ENCODE measurements at regions not wholly inside any gene's neighbourhood (a gene's known extent, or its start where the extent isn't known, plus 50 kb on each side); places are given as distances from the start of the nearest gene placed in this dataset.

DNA sequence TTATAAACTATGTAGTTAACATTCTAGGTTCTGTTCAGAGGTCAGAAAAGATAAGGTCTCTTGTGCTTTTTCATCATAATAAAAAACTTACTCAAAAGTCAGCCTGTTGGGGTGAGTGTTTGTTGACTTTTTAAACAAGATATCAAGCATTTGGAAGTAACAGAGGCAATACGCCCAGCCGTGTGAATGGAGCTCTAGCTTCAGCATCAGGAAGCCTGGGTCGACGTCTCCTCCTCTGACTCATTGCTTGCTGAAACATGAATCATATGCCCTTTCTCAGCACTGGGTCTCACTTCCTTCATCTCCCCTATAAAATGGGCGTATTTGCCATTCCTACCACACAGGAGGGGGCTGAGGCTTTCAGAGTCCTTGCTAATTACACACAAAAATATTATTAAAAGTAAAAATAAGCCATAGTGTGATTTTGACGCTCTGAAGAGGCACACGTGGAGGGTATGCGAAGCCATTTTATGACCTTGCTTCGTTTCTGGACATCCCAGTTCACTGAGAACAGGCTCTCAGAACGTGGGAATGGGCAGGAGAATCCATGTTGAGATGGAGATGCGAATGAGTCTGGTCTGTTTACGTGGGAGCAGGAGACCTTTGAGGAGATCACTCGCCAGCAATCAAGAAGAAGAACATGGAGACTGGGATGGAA, 220.8 kb upstream of the TPRG1 start:
- peak overlapping the region; percentile 92 for H3K9ac ChIP-seq (ENCODE audit: low read depth, low read length)

DNA sequence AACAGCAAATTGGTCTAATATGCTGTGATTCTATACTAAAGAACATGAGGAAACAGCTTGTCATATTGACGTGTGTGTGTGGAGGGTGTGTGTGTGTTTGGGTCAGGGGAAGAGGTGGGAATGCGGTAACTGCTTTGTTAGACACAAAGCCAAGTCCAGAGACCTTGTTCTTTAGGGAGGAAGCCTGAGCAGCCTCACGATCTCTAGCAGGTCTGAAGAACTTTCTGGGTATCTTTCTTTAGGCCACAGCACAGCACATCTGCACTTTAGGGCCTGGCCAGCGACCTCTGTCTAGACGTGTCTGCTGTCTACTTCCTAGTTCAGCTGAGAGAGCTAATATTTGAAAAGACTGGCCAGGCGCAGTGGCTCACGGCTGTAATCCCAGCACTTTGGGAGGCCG, 220.0 kb upstream of the TPRG1 start:
- H3K4me2 ChIP-seq (ENCODE audit: low read length), result no peak overlapping the region
- H3K9me3 ChIP-seq (replicated peaks; ENCODE audit: low read length), result no peaks in the 10 kb centered on the region
- no peak overlapping the region for H3K4me3 ChIP-seq (ENCODE audit: low read length)
- H3K9ac ChIP-seq (ENCODE audit: low read depth, low read length), result peak overlapping the region; percentile 48
- peaks cover 56% of the 10 kb centered on the region for H3K4me1 ChIP-seq (ENCODE audit: control insufficient read depth, insufficient read depth, low read length)
- H3K36me3 ChIP-seq (ENCODE audit: insufficient read depth, low read length), result no peaks in the 10 kb centered on the region
- no peaks in the 10 kb centered on the region for H3K27me3 ChIP-seq (ENCODE audit: control insufficient read depth, insufficient read depth, low read length)

More for the DNA sequence above, 220.8 kb upstream of the TPRG1 start:
- Histone ChIP-seq H3K36me3 (ENCODE audit: insufficient read depth, low read length) (no peaks in the 10 kb centered on the region), H3K9me3 (replicated peaks; ENCODE audit: low read length) (no peaks in the 10 kb centered on the region), H3K4me3 (ENCODE audit: low read length) (peak overlapping the region; percentile 1), H3K4me1 (ENCODE audit: control insufficient read depth, insufficient read depth, low read length) (peaks cover 58% of the 10 kb centered on the region), H3K4me2 (ENCODE audit: low read length) (peak overlapping the region; percentile 23), H3K27me3 (ENCODE audit: control insufficient read depth, insufficient read depth, low read length) (no peaks in the 10 kb centered on the region)

DNA sequence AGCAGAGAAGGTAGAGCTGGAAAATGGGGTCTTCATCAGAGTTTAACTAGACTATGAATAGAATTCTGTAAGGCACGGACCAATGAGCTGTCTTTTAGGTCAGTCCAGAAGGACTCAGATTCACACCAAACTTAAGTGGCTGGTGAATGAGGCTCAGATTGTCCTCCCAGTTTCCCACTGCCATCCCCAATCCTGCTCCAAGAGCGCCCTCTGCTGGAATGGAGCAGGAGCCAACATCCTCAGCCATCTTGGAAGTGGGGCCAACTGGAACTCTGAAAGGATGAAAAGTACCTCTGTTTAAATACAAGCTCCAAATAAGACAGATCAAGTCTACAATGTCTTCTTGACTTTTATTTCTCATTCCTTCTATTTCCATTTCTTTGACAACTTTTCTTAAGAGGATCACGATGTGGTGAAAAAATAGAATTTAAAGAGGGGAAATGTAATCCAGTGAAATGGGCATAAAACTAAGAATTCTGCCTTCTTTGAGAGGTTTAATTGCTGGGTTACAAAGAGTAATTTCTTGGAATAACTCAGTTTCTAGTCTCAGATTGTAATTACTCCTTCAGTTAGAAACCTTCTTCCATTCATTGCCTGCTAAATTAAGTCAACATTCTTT, 217.1 kb upstream of the TPRG1 start:
- no peaks in the 10 kb centered on the region for H3K9me3 ChIP-seq (replicated peaks; ENCODE audit: low read length)

DNA sequence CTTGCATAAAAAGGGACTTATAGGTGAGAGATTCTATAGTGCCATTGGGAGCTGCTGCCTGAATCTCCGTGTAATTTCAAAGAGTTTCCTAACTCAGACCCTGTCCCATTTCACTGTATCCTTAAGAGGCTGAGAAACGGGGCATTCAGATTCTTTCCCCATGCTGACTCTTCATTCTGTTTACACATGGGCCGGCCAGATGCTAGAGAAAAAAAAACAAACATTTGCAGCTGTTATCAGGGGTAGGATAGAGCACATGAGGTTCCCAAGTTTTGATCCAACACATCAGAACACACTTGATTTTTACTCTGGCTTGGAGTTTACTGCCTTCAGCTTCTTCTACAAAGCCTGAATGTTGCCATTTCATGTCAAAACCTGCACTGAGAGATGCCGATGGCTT, 215.9 kb upstream of the TPRG1 start:
- no peaks in the 10 kb centered on the region for H3K9me3 ChIP-seq (replicated peaks; ENCODE audit: low read length)
- no peak overlapping the region for H3K4me3 ChIP-seq (ENCODE audit: low read length)
- H3K27me3 ChIP-seq (ENCODE audit: control insufficient read depth, insufficient read depth, low read length), result no peaks in the 10 kb centered on the region
- no peaks in the 10 kb centered on the region for H3K36me3 ChIP-seq (ENCODE audit: insufficient read depth, low read length)
- H3K4me1 ChIP-seq (ENCODE audit: control insufficient read depth, insufficient read depth, low read length), result peaks cover 18% of the 10 kb centered on the region
- H3K4me2 ChIP-seq (ENCODE audit: low read length), result peak overlapping the region; percentile 20
- H3K9ac ChIP-seq (ENCODE audit: low read depth, low read length), result no peak overlapping the region

More for the DNA sequence above, 217.1 kb upstream of the TPRG1 start:
- Histone ChIP-seq H3K4me3 (ENCODE audit: low read length) (no peak overlapping the region), H3K36me3 (ENCODE audit: insufficient read depth, low read length) (no peaks in the 10 kb centered on the region), H3K4me1 (ENCODE audit: control insufficient read depth, insufficient read depth, low read length) (peaks cover 28% of the 10 kb centered on the region), H3K27me3 (ENCODE audit: control insufficient read depth, insufficient read depth, low read length) (no peaks in the 10 kb centered on the region), H3K4me2 (ENCODE audit: low read length) (no peak overlapping the region), H3K9ac (ENCODE audit: low read depth, low read length) (no peak overlapping the region)

DNA sequence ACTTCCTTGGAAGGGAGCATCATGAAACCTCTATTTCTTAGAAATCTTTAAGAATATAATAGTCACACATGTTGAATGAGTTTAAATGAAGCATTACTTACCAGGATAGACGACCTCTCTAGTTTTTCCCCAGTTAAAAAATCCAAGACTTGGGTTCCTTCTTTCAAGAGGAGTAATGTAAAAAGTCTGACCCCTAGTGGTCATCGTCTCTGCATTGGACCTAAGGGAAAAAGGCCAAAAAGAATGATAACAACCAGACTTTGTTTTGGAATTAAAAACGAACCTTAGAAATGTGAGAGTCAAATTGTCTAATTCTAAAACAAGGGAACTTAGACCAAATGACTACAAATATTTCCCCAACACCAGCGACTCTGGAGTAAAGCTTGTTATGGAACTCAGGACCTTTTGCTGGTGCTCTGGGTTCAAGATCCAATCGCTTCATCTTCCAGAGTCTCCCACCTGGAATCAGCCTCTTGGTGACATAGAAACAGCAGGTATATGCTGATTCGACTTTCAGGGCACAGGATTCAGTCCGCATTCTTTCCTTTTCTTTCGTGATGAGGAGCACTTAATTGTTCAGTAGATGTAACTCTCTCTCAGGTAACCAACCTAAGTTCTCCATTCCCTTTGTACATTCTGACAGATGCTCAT, 214.8 kb upstream of the TPRG1 start:
- H3K9me3 ChIP-seq (replicated peaks; ENCODE audit: low read length), result no peaks in the 10 kb centered on the region
- H3K9ac ChIP-seq (ENCODE audit: low read depth, low read length), result no peak overlapping the region
- H3K36me3 ChIP-seq (ENCODE audit: insufficient read depth, low read length), result no peaks in the 10 kb centered on the region
- H3K27me3 ChIP-seq (ENCODE audit: control insufficient read depth, insufficient read depth, low read length), result no peaks in the 10 kb centered on the region
- H3K4me1 ChIP-seq (ENCODE audit: control insufficient read depth, insufficient read depth, low read length), result peaks cover 8% of the 10 kb centered on the region
- no peak overlapping the region for H3K4me2 ChIP-seq (ENCODE audit: low read length)
- H3K4me3 ChIP-seq (ENCODE audit: low read length), result no peak overlapping the region

DNA sequence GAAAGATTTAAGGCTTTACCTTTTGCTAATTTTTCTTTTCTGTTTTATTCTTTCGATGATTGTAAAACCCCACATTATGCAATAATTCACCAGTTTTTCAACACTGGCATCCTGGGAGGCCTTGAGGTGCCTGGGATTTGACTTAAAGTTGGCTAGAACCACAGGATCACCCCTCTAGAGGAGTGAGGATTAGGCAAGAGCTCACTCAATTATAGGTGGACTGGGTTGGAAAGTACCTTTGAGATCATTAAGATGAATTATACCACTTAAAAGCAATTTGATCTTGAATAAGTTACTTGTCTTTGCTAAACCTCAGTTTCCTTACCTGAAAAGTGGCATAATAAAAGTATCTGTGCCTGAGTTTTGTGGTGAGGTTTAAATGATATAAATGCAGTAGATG, 212.8 kb upstream of the TPRG1 start:
- Histone ChIP-seq H3K9me3 (replicated peaks; ENCODE audit: low read length) (no peaks in the 10 kb centered on the region), H3K9ac (ENCODE audit: low read depth, low read length) (no peak overlapping the region), H3K4me1 (ENCODE audit: control insufficient read depth, insufficient read depth, low read length) (peaks cover 8% of the 10 kb centered on the region), H3K36me3 (ENCODE audit: insufficient read depth, low read length) (no peaks in the 10 kb centered on the region), H3K4me3 (ENCODE audit: low read length) (no peak overlapping the region), H3K27me3 (ENCODE audit: control insufficient read depth, insufficient read depth, low read length) (no peaks in the 10 kb centered on the region), H3K4me2 (ENCODE audit: low read length) (no peak overlapping the region)

DNA sequence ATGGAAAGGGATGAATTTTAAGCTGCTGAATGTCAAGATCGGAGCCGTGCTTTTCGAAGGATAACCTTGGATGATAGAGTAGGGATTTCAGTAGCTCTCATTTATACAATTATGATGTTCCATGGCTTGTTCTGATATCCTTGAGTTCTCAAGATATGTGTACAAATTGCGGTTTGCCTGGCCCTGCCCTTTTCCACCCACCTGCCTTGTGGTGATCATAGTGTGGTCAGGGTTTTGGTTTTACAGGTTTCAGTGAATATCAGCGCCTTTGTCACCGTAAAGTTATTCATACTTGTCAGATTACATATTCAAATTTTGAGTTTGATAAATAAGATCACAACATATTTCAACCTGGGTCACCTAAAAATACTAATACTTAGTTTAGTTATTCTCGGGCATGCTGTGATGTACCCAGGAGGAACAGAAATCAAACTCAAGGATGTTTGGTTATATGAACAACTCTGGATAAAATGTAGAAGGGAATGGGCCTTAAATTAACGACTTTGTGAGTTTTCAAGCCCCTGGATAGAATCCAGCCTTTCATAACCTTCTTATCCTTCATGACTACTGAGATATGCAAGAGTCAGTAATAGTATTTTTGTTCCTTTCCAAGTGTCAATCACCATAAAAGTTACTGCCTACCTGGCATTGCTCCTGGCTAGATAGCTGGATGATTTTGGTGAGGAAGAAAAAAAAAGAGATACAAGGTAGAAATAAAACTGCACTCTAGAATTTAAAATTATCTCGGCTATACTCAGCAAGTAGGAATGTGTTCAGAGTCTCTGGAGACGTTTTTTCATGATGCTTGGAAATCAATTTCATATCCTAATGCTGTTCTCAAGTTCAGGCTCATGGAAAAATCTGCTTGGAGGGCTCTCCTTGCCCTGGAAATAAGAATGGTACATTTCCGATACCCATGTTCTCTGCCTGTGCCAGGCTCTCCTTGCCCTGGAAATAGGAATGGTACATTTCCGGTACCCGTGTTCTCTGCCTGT, 209.2 kb upstream of the TPRG1 start:
- Histone ChIP-seq H3K4me2 (ENCODE audit: low read length) (no peak overlapping the region), H3K9me3 (replicated peaks; ENCODE audit: low read length) (no peaks in the 10 kb centered on the region), H3K36me3 (ENCODE audit: insufficient read depth, low read length) (no peaks in the 10 kb centered on the region), H3K4me3 (ENCODE audit: low read length) (no peak overlapping the region), H3K27me3 (ENCODE audit: control insufficient read depth, insufficient read depth, low read length) (no peaks in the 10 kb centered on the region), H3K9ac (ENCODE audit: low read depth, low read length) (no peak overlapping the region), H3K4me1 (ENCODE audit: control insufficient read depth, insufficient read depth, low read length) (no peaks in the 10 kb centered on the region)

DNA sequence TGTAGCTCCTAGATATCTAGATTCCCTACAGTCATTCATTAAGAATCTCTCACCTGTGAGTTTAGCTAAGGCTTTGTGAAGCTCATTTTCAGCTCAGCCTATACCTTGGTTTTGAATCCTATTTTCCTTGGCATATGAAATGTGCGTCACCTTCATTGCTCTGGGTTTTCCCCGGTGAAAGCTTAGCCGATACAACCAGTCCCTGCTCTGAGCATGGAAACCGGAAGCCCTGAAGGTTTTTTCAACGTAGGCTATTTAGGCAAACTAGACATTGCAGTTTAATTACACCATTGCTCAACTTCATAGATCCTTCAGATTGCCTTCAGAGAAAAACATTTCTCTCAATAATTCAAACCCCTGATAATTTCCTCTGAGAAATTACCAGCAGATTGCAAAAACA, 206.8 kb upstream of the TPRG1 start:
- Histone ChIP-seq H3K36me3 (ENCODE audit: insufficient read depth, low read length) (no peaks in the 10 kb centered on the region), H3K4me2 (ENCODE audit: low read length) (no peak overlapping the region), H3K9me3 (replicated peaks; ENCODE audit: low read length) (no peaks in the 10 kb centered on the region), H3K4me3 (ENCODE audit: low read length) (no peak overlapping the region), H3K9ac (ENCODE audit: low read depth, low read length) (no peak overlapping the region), H3K4me1 (ENCODE audit: control insufficient read depth, insufficient read depth, low read length) (no peaks in the 10 kb centered on the region), H3K27me3 (ENCODE audit: control insufficient read depth, insufficient read depth, low read length) (no peaks in the 10 kb centered on the region)

DNA sequence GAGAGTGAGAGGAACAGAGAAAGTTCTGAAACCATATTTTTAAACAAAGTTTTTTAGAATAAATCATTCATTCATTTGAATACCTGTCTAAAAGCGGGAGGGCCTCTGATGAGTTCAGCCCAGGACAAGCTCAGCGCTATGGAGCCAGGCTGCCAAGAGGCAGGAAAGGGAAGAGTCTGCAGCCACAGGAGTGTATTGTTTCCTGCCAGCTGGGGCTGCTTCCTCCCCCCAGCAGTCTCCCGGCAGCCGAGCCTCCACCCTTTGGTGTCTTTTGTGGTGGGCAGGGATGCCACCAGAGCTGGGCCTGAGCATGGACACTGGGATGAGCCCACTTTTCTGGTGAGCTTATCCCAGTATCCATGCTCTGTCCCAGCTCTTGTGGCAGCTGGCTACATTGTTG, 199.5 kb upstream of the TPRG1 start:
- Histone ChIP-seq H3K27me3 (ENCODE audit: control insufficient read depth, insufficient read depth, low read length) (no peaks in the 10 kb centered on the region), H3K36me3 (ENCODE audit: insufficient read depth, low read length) (no peaks in the 10 kb centered on the region), H3K4me3 (ENCODE audit: low read length) (no peak overlapping the region), H3K4me2 (ENCODE audit: low read length) (no peak overlapping the region), H3K9ac (ENCODE audit: low read depth, low read length) (no peak overlapping the region), H3K4me1 (ENCODE audit: control insufficient read depth, insufficient read depth, low read length) (peaks cover 13% of the 10 kb centered on the region), H3K9me3 (replicated peaks; ENCODE audit: low read length) (no peaks in the 10 kb centered on the region)

DNA sequence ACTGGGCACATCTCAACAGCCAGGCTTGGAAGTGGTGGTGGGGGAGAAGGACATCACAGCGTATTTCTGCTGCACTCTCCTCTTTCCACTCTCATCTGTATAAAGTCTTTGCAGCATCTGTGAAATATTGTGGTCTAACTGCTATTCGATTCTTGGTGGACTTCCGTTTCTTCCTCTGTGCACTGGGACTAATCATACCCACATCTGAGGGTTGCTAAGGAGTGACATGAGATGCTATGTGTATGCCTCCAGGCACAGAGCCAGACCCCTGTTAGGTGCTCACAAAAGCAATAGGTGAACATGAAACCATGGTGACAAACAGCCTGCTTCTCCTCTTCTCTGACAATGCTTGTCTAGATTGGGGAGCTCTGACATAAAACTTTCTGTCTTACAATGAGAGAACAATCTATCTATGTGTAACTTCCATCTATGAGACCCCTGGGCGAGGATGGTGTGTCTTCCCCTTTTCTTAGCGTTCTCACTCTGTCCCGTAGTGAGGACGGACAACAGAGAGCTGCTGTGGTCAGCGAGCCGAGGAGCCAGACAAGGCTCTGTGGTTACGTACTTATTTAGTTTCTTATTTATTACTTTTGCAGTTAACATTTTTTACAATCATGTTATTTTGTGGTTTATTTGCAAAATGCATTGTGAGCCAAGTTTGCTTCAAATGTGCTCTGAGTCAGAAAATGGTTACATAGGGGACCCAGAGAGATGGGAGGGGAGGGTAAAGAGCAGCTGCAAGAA, 196.7 kb upstream of the TPRG1 start:
- Histone ChIP-seq H3K9me3 (replicated peaks; ENCODE audit: low read length) (no peaks in the 10 kb centered on the region), H3K36me3 (ENCODE audit: insufficient read depth, low read length) (no peaks in the 10 kb centered on the region), H3K4me3 (ENCODE audit: low read length) (peak overlapping the region; percentile 18), H3K27me3 (ENCODE audit: control insufficient read depth, insufficient read depth, low read length) (no peaks in the 10 kb centered on the region), H3K4me1 (ENCODE audit: control insufficient read depth, insufficient read depth, low read length) (peaks cover 31% of the 10 kb centered on the region), H3K4me2 (ENCODE audit: low read length) (peak overlapping the region; percentile 55), H3K9ac (ENCODE audit: low read depth, low read length) (no peak overlapping the region)

Measured in skeletal muscle satellite cell (primary cell).